GM20000 (cell line): ENCODE measurements at regions not wholly inside any gene's neighbourhood (a gene's known extent, or its start where the extent isn't known, plus 50 kb on each side); places are given as distances from the start of the nearest gene placed in this dataset.

Source experiments
- DNase-seq: peaks from one replicate; pipeline ENCODE4 v3.0.0; 2012; ENCODE audit warnings: low spot score
- TF ChIP-seq, protein P1 (sequence below): IDR thresholded peaks from 2 replicates; pipeline ENCODE4 v1.5.1; 2012; ENCODE audit warnings: mild to moderate bottlenecking, control low read depth; ENCODE audit errors: extremely low read depth, missing control alignments

GRCh38 chr18:51611326-51611725 lies 413.8 kb upstream of the MEX3C start:
- TF ChIP-seq, protein P1, sequence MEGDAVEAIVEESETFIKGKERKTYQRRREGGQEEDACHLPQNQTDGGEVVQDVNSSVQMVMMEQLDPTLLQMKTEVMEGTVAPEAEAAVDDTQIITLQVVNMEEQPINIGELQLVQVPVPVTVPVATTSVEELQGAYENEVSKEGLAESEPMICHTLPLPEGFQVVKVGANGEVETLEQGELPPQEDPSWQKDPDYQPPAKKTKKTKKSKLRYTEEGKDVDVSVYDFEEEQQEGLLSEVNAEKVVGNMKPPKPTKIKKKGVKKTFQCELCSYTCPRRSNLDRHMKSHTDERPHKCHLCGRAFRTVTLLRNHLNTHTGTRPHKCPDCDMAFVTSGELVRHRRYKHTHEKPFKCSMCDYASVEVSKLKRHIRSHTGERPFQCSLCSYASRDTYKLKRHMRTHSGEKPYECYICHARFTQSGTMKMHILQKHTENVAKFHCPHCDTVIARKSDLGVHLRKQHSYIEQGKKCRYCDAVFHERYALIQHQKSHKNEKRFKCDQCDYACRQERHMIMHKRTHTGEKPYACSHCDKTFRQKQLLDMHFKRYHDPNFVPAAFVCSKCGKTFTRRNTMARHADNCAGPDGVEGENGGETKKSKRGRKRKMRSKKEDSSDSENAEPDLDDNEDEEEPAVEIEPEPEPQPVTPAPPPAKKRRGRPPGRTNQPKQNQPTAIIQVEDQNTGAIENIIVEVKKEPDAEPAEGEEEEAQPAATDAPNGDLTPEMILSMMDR: no peak
- DNase-seq: no peak

GRCh38 chr18:51614033-51614432 lies 416.6 kb upstream of the MEX3C start:
- DNase-seq: no peak

GRCh38 chr18:51614967-51615571 lies 417.6 kb upstream of the MEX3C start:
- no peak for DNase-seq
- TF ChIP-seq, protein P1: no peak

More at GRCh38 chr18:51614033-51614432, 416.6 kb upstream of the MEX3C start:
- TF ChIP-seq, protein P1: no peak

DNA sequence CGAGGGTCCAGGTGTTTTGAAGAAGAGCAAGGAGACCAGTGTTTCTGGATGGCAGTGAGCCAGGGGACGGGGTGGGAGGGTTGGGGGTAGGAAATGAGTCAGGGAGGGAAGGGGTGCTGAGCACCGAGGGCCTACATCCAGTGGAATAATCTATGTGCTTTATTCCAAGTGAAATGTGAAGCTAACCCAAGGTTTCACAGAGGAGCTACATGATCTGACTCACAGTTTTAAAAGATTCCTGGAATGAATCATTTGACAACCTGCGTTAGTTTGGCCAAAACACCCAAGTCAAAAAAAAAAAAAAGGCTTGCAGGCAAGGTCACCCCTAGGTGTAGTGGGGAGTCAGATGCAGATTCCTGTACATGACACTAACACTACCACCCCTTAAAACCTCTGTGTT lies 419.7 kb upstream of the MEX3C start:
- DNase-seq: no peak
- TF ChIP-seq, protein P1: no peak

DNA sequence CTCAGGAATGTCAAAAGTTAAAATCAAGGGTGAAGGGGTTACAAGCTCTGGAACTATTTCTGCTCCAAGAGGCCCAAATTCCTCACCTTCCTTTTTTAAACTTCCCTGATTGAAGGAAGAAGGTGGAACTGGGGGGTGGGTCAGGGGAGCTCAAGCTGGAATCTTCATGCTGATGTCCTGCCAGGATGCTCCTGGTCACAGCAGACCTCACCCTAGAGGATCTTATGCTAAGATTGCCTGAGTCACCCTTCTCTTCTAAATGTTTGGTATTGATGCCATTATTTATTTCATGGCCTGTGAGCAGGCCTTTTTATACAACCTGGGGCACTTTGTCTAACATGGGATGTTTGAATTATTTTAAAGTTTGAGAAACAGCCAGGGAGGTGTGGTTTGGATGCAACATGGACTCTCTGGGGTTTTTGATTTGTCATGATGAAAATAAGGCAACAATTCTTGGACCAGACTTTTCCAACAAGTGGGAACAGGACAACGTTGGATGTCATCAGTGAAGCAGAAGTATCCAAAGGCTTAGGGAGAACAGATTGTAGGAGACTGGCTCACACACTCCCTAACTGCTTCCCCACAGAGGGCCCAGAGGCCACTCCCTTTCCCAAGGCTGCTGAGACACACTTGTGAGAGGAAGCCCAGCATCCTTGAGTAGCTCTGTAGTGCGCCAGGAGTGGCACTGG lies 420.2 kb upstream of the MEX3C start:
- DNase-seq: no peak
- TF ChIP-seq, protein P1: no peak

DNA sequence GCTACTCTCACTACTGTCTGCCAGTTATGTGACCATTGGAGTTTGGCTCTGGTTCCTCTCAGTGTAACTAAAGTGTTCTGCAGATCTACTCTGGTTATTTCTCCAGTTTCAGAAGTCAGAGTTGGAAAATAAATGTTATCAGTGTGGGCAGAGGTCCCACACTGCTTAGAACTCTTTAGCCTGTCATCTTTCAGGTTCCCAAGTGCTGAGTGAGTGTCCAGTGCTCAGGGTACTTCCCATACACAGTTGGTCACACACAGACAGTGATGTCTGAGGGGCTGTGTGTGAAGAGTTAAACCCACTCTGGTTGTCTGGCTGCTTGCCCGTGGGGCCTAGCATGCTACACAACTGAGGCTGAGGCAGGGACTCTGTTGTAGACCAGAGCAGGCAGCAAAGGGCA lies 421.8 kb upstream of the MEX3C start:
- DNase-seq: no peak
- TF ChIP-seq, protein P1: no peak

DNA sequence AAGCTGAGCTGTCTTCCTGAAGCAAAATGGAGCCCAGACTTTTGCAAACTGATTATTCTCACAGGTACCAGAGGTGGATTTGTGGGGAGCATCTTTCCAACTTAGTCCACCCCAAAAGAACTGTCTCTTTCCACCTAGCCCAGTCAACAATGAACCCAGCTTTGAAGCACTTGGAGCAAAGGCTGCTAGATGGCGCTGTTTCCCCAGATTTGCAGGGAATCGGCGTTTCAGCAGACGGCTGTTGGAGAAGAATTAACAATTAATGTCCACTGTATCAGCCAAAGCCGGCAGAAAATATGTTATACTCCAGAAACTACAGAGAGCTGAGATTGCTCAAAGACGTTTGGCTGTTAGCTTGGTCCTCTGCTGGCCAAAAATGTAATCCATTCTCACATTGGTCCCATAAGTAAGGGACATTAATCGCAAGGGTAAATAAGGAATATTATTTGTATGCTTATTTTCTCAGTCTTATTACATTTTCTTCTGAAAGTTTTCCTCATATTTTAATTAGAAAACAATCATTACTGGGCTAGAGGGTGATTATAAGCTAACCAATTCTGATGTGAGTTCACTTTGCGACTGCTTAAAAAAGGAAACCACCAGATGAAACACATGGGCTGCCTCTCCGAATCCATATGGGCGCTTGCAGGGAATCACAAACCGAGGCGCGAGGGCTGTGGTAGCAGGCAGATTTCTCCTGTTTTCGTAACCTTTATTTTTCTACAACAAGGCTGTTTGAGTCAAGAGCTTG lies 423.8 kb upstream of the MEX3C start:
- TF ChIP-seq, protein P1: peak; percentile 86
- peak; percentile 55 for DNase-seq
